Stimulated activated CD8-positive, alpha-beta memory T cell treated with anti-CD3 and anti-CD28 coated beads, Interleukin-7, amount 100 ng/mL, for 1 hour (primary cell): ENCODE measurements at regions not wholly inside any gene's neighbourhood (a gene's known extent, or its start where the extent isn't known, plus 50 kb on each side); places are given as distances from the start of the nearest gene placed in this dataset.

Experiments
- DNase-seq, 2 donors: peaks; one replicate each; pipeline ENCODE4 v3.0.0-alpha.2; 2020; ENCODE audit warnings: low read depth in 2 of 2

- no peak for DNase-seq
These were observed 234.1 kb downstream of the OPA1 start for GRCh38 chr3:193827040-193827669.

DNA sequence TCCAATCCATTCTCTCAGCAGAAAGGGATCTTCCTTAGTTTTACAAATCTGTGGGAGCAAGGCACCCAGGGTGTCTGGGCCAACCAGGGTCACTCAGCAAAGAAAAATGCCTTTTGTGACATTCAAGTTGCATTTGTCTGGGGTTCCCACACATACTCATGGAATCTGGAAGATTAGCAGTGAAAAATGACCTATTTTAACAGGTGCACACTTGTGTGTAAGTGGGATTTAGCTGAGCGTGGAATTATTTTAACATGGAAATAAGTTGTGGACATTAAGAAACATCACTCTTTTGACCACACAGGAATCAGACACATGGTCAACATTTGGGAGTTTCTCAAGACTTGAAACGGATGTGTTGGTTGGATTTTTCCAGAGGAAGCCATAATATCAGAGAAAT is 234.9 kb downstream of the OPA1 start:
- no peak for DNase-seq

GRCh38 chr3:193828477-193828876 is 235.5 kb downstream of the OPA1 start:
- no peak for DNase-seq

DNA sequence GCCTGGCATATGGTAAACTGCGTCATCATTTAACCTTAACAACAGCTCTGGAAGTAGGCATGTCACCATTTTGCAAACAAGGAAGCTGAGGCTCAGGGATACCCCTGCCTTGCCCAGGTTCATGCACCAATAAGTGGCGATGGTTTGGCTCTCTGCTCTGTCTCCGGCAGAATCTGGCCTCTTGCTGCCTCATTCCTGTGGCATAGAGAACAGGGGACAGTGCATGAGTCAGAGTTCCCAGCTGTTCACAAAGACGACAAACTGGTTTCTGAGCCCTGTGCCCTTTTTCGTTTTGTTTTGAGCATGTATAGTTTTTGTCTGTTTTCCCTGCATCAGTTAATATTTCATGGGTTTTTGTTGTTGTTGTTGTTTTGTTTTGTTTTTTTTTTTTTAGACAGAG is 236.8 kb downstream of the OPA1 start:
- no peak for DNase-seq

DNA sequence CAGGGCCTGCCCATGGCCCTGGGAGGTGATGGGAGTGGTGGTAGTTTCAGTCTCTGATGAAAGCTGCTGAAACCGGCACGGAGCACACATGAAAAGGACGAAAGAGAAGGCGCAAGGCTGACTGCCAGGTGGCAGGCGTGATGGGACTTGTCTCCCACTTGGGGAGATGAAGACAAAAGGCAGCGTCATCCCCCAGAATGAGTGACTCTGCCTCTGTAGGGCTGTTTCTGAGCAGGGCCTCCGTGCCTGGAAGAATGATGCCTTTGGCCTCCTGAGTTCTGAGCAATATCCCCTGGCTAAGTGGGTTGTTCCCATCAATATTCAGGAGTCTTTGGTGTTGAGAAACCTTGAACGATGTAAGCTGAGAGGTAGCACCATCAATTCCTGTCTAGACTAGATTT is 237.8 kb downstream of the OPA1 start:
- DNase-seq = no peak

GRCh38 chr3:193831495-193832455 is 238.8 kb downstream of the OPA1 start:
- no peak for DNase-seq

DNA sequence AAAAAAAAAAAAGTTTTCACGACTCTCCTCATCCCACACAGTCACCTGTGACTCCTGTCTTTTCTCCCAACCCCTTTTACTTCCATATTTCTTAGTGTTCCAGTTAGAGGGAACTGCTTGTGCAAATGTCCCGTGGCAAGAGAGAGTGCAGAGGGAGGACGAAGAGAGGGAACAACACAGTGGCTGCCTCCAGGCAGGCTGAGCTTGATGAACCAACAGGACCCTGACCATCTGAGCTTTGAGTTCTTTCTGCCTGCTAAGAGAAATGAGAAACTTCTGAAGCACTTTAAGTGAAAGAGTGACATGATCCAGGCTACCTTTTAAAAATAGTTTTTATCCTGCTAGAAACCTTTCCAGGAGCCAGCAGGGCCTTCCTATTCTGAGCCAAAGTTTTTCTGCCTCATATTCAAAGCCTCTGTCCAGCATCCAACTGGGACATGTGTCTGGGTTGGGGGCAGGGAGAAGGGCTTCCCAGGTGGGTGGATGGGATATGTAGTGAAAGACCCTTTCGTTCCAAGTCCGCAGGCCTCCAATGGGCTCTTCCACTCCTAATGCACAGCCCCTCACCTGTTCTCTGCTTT is 239.9 kb downstream of the OPA1 start:
- no peak for DNase-seq

GRCh38 chr3:193833592-193833991 is 240.6 kb downstream of the OPA1 start:
- DNase-seq = no peak

DNA sequence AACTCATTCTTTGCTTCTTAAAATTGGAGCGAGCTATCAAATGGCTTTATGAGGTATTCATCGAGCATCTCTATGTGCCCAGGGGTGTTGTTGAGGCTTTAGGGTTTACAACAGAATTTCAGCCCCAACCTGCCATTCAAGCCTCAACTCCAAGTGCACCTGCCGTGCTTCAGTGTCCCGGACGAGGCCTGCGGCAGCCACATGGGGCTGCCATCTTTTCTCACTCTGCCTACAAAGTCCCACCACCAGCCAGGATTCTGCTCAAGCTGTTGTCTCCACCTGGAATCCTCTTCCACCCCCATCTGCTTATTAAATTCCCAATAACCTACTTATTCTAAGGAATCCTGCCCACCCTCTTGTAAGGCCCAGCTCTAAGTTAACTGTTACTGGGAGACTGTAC is 242.4 kb downstream of the OPA1 start:
- DNase-seq = no peak

- DNase-seq = no peak
These were observed 243.5 kb downstream of the OPA1 start for GRCh38 chr3:193836511-193836910.

GRCh38 chr3:193836918-193837317 is 243.9 kb downstream of the OPA1 start:
- DNase-seq = no peak

GRCh38 chr3:193837347-193837827 is 244.4 kb downstream of the OPA1 start:
- no peak for DNase-seq

- DNase-seq = no peak
These were observed 247.2 kb downstream of the OPA1 start for GRCh38 chr3:193840111-193840641.

GRCh38 chr3:193841581-193841980 is 248.6 kb downstream of the OPA1 start:
- no peak for DNase-seq

GRCh38 chr3:193842029-193842798 is 249.2 kb downstream of the OPA1 start:
- DNase-seq = no peak

DNA sequence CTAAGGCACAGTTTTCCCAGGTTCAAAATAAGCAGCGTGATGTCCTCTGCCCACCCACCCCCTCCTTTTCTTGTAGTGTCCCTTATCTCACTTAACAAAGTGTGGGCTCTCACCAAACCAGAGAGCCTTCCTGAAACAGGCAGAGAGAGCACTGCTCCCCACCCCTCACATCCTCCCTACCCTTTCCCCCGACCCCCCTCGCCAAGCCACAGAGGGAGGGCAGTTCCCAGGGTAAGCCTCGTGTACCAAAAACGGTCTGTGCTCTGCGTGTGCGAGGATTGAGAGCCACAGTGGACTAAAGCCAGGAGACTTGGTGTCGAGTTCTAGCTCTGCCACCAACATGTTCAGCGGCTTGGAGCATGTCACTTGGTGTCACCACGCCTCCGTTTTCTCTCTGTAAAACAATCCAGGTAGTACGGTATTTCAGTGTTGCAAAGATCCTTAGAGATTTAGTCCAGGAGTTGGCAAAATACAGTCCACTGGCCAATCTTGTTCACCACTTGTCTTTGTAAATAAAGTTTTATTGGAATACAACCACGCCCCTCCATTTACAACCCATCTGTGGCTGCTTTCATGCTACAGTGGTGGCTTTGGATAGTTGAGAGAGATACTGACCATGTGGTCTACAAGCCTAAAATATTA is 249.9 kb downstream of the OPA1 start:
- no peak for DNase-seq

- DNase-seq = no peak
These were observed 250.7 kb downstream of the OPA1 start for GRCh38 chr3:193843474-193844301.

DNA sequence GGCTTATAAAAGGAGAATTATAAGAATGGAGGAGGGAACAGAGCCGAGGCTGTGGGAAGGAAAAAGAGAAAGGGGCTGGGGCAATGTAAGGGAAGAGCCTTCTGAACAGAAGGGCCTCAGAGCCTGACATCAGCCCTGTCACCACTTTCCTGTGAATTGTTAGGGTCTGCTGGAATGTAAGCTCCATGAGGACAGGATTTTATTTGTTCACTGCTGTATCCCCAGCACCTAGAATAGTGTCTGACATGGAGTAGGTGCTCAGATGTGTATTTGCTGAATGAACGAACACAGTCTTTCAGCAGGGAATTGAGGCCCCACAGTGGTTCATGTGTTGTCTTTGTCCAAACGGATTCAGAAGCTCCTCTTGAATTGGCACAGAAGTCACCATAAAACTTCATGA is 251.5 kb downstream of the OPA1 start:
- DNase-seq = no peak

DNA sequence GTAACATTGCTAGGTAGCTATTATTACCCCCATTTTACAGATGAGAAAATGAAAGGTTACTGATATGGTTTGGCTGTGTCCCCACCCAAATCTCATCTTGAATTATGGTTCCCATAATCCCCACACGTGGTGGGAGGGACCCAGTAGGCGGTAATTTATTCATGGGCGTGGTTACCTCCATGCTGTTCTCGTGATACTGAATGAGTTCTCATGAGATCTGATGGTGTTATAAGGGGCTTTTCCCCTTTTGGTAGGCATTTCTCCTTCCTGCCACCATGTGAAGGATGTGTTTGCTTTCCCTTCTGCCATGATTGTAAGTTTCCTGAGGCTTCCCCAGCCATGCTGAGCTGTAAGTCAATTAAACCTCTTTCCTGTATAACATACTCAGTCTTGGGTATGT is 252.1 kb downstream of the OPA1 start:
- no peak for DNase-seq

- no peak for DNase-seq
These were observed 253.6 kb downstream of the OPA1 start for GRCh38 chr3:193846569-193846968.
